Esophagus muscularis mucosa (tissue), 3 donors: ENCODE measurements at regions not wholly inside any gene's neighbourhood (a gene's known extent, or its start where the extent isn't known, plus 50 kb on each side); places are given as distances from the start of the nearest gene placed in this dataset.

Experiments
- CTCF ChIP-seq, 3 experiments: fragments of 200-600 bp in 2 of 3; fragments of 450-650 bp in 1 of 3; sonication (generic) in 2 of 3; IDR thresholded peaks; one replicate each; pipeline ENCODE4 v1.5.1; 2017 to 2019; ENCODE audit warnings: antibody characterized with exemption in 3 of 3, mild to moderate bottlenecking in 2 of 3, moderate library complexity in 1 of 3
- POLR2AphosphoS5 ChIP-seq, 2 donors: sonication (generic); formaldehyde crosslinking; IDR thresholded peaks; one replicate each; pipeline ENCODE4 v1.6.1; 2017; ENCODE audit warnings: antibody characterized with exemption in 2 of 2

DNA sequence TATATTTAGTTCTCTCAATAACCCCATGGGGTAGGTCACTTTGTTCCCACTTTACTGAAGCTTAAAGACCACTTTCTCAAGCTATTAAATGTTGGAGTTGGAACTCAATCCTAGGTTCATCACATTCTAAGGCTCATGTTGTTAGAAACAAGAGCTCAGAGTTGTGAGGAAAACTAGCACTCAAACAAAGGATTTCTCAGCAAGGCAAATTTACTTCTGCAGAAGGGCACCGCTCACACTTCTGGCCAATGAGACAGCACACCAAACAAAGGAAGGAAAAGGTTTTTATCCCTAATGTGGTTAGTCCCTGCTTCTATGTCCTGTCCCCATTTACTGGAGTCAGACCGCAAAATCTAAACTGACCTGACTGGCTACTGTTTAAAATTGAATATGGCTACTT, 214.6 kb upstream of the PHF14 start:
- no peak for TF ChIP-seq CTCF (IDR thresholded peaks at IDR 0.05)
- no peak for TF ChIP-seq POLR2AphosphoS5 (IDR thresholded peaks at IDR 0.05)
